Ovary (tissue), 3 donors: ENCODE measurements at regions not wholly inside any gene's neighbourhood (a gene's known extent, or its start where the extent isn't known, plus 50 kb on each side); places are given as distances from the start of the nearest gene placed in this dataset.

Source experiments
- POLR2A ChIP-seq: fragments of 450-650 bp; IDR thresholded peaks from one replicate; pipeline ENCODE4 v1.6.1; 2017; ENCODE audit warnings: antibody characterized with exemption, mild to moderate bottlenecking, moderate library complexity
- TF ChIP-seq, protein P1 (sequence below), 3 donors: fragments of 450-650 bp in 2 of 3; fragments of 200-600 bp in 1 of 3; IDR thresholded peaks; one replicate each; pipeline versions ENCODE4 v1.5.1 to v1.8.0; 2016 to 2022; ENCODE audit warnings: antibody characterized with exemption in 3 of 3, mild to moderate bottlenecking in 1 of 3
- donor health status: DM: no; HTN: no; CAD: no.

GRCh38 chr10:58054881-58055280, 212.8 kb downstream of the IPMK start:
- TF ChIP-seq, protein P1, sequence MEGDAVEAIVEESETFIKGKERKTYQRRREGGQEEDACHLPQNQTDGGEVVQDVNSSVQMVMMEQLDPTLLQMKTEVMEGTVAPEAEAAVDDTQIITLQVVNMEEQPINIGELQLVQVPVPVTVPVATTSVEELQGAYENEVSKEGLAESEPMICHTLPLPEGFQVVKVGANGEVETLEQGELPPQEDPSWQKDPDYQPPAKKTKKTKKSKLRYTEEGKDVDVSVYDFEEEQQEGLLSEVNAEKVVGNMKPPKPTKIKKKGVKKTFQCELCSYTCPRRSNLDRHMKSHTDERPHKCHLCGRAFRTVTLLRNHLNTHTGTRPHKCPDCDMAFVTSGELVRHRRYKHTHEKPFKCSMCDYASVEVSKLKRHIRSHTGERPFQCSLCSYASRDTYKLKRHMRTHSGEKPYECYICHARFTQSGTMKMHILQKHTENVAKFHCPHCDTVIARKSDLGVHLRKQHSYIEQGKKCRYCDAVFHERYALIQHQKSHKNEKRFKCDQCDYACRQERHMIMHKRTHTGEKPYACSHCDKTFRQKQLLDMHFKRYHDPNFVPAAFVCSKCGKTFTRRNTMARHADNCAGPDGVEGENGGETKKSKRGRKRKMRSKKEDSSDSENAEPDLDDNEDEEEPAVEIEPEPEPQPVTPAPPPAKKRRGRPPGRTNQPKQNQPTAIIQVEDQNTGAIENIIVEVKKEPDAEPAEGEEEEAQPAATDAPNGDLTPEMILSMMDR (IDR thresholded peaks at IDR 0.05): no peak
- TF ChIP-seq POLR2A: no peak
